HepG2 (cell line): ENCODE measurements at regions not wholly inside any gene's neighbourhood (a gene's known extent, or its start where the extent isn't known, plus 50 kb on each side); places are given as distances from the start of the nearest gene placed in this dataset.

Experiments used
- ETV6 ChIP-seq: sonication (generic); formaldehyde crosslinking; conservative IDR thresholded peaks from 2 replicates; pipeline ENCODE4 v1.4.0; 2020; ENCODE audit warnings: missing genetic modification reagents
- HINFP ChIP-seq: sonication (generic); formaldehyde crosslinking; IDR thresholded peaks from 2 replicates; pipeline ENCODE4 v1.4.0; 2020; ENCODE audit warnings: low read depth, mild to moderate bottlenecking, missing genetic modification reagents
- KDM1A ChIP-seq: IDR thresholded peaks from 2 replicates; pipeline ENCODE4 v1.6.1; 2016; ENCODE audit warnings: missing compliant biosample characterization
- RARG ChIP-seq: sonication (generic); formaldehyde crosslinking; IDR thresholded peaks from 2 replicates; pipeline ENCODE4 v1.4.0; 2020; ENCODE audit warnings: low read depth, mild to moderate bottlenecking, missing genetic modification reagents
- SOX5 ChIP-seq: IDR thresholded peaks from 2 replicates; pipeline ENCODE4 v1.6.1; 2016; ENCODE audit warnings: borderline replicate concordance
- SPEN ChIP-seq: sonication (generic); formaldehyde crosslinking; IDR thresholded peaks from 2 replicates; pipeline ENCODE4 v1.5.1; 2020; ENCODE audit warnings: low read depth, mild to moderate bottlenecking, missing genetic modification reagents
- ZBTB4 ChIP-seq: sonication (generic); formaldehyde crosslinking; IDR thresholded peaks from 2 replicates; pipeline ENCODE4 v1.4.0; 2020; ENCODE audit warnings: missing genetic modification reagents, mild to moderate bottlenecking, borderline replicate concordance
- ZFP90 ChIP-seq: sonication (generic); formaldehyde crosslinking; IDR thresholded peaks from 2 replicates; pipeline ENCODE4 v1.8.0; 2022; ENCODE audit warnings: missing genetic modification reagents, mild to moderate bottlenecking, inconsistent platforms, borderline replicate concordance
- ZNF207 ChIP-seq: fragments of 450-650 bp; IDR thresholded peaks from 2 replicates; pipeline ENCODE4 v1.6.1; 2016; ENCODE audit warnings: antibody characterized with exemption, borderline replicate concordance
- ZNF580 ChIP-seq: IDR thresholded peaks from 2 replicates; pipeline ENCODE4 v1.6.1; 2016; ENCODE audit warnings: low read depth, borderline replicate concordance
- ZNF704 ChIP-seq: sonication (generic); formaldehyde crosslinking; IDR thresholded peaks from 2 replicates; pipeline ENCODE4 v1.8.1; 2023; ENCODE audit warnings: mild to moderate bottlenecking, inconsistent platforms, moderate library complexity, missing genetic modification reagents, borderline replicate concordance
- ZNF878 ChIP-seq: sonication (generic); formaldehyde crosslinking; IDR thresholded peaks from 2 replicates; pipeline ENCODE4 v1.8.1; 2023; ENCODE audit warnings: mild to moderate bottlenecking, missing genetic modification reagents, moderate library complexity

GRCh38 chr1:5430911-5431697 is 561.1 kb downstream of the NPHP4 start (continued):
- no peak for TF ChIP-seq ZBTB4 (CRISPR knock-in tag)
- TF ChIP-seq SPEN (CRISPR knock-in tag), result no peak
- no peak for TF ChIP-seq HINFP (CRISPR knock-in tag)
- peak; percentile 76 for TF ChIP-seq SOX5 (CRISPR knock-in tag)
- TF ChIP-seq RARG (CRISPR knock-in tag), result no peak
- no peak for TF ChIP-seq ZNF207
- no peak for TF ChIP-seq ZNF878 (CRISPR knock-in tag)
- no peak for TF ChIP-seq ETV6
- TF ChIP-seq ZFP90, result no peak
- TF ChIP-seq ZNF704 (CRISPR knock-in tag), result no peak
- no peak for TF ChIP-seq KDM1A (CRISPR knock-in tag)
- TF ChIP-seq ZNF580, result no peak
